NCI-H69 (cell line): ENCODE measurements at regions not wholly inside any gene's neighbourhood (a gene's known extent, or its start where the extent isn't known, plus 50 kb on each side); places are given as distances from the start of the nearest gene placed in this dataset.

Experiments
- DNase-seq: peaks from one replicate; lab custom pipeline; 2025; lab: John Stamatoyannopoulos, UW

DNA sequence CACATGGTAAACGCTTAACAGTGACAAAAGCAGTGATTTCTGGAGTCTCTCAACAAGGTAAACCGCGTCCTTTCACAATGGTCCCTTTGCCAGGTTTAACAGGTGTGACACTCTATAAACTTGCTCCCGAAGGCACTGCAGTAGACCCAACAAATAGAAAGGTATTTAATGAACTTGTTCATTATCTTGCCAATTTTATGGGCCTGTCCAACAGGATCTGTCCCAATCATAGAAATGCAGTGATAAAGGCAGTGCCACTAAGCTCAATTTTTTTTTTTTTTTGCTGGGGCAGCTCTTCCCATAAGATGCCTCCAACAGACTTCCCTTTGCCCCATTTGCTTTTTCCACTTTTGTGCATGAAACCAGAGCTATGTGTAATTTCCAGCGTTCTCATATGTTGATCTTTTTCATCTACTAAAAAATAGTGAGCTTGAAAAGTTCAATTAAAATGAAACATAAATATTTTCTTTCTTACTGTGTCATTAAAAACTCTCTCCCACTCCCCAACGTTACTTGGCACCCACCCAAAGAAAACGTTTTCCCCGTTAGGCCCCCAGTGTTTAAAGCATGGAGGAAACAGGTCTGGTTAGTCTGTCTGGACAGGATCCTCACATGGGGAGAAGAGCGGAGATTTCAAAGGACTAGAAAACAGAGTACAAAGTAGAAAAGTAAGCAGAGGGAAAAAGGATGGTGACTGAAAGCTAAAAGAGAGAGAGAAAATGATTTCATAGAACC, 80.9 kb upstream of the SPATA31D4 start:
- no peak for DNase-seq

DNA sequence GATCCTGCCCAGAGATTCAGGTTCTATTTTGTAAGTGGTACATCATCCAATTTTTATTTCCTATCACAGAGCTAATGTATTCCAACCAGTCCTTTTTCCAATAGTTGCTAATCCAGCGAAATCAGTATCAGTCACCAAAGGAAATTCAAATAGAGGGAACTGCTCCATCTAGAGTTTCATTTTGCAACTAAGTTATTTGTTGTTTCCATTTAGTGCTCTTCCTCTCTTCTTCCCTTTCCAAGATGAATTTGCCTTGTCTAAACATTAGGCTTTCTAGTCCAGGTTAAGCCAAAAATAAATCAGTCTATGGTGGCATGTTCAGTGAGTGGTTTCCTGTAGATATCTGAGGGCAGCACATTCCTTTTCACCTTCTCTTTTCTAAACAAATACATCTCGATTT, 79.8 kb upstream of the SPATA31D4 start:
- DNase-seq = peak; percentile 49

DNA sequence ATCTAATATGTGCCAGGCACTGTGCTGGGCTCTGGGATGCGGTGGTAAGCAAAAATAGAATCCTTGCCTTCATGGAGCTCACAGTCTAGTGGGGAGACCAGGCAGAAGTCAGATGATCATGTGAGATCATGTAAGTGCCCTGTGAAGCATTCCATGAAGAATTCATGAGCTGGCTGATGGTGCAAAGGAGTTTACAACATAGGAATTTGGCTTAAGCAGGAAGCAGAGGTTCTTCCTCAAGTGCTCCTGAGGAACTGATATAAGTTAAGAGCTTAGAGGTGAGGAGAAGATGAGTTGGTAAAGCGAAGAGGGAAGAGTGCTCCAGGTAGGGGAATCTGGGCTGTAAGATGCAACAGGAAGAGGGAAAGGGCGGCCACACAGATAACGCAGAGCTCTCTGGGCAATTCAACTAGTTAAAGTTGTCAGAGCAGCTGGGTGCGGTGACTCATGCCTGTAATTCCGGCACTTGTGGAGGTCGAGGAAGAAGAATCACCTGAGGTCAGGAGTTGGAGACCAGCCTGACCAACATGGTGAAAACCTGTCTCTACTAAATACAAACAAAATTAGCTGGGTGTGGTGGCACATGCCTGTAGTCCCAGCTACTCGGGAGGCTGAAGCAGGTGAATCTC, 78.5 kb upstream of the SPATA31D4 start:
- no peak for DNase-seq

DNA sequence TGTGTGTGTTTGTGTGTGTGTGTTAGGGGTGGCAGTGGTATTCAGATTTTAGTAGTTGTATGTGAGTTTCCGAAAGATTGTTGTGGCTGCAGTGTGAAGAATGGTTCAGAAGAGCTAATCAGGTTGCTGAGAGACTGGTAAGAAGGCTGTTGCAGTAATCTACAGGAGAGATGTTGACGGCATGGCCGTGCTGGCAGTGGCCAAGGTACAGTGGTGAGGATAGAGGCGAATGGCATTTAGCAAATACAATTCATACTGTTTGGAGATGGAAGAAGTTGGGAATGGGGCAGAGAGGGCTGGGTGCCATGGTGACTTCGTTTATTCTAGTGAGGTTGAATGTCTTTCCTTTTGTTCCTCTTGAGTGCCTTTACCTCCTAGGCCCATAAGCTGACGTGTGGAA, 77.5 kb upstream of the SPATA31D4 start:
- DNase-seq = no peak

DNA sequence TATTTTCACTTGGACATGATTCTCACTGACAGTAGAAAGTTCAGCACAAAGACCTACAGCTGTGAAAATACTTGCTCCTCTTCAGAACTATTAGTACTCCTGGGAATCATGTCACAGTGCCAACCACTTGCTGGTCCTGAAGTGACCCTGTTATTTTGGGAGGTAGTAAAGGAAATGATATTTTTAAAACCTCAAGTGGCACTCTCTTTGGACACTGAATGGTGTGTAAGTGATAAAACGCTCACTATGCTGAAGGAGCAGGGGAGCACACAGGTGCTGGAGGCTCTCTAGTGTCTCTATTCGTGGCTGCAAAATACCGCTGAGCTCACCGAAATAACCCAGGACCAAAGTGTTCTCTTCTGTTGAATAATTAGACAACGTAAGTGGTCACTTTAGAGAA, 76.9 kb upstream of the SPATA31D4 start:
- DNase-seq = no peak

DNA sequence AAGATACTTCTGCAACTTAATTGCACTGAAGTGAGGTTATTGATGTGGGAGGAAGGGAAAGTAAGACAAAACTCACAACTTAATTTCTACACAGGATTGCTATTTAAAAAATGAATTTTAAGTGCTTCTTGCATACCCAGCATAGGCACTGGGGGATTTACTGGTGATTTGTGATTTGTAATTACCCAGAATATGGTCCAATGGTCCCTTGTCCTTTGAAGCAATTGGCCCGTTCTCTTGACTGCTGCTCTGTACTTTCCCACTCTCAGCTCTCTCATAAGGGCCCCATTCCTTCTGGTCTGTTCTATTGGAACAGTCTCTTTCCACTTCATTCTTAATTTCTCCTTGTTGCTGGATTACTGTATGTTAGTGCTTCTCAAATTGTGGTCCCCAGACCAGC, 75.4 kb upstream of the SPATA31D4 start:
- DNase-seq = no peak

DNA sequence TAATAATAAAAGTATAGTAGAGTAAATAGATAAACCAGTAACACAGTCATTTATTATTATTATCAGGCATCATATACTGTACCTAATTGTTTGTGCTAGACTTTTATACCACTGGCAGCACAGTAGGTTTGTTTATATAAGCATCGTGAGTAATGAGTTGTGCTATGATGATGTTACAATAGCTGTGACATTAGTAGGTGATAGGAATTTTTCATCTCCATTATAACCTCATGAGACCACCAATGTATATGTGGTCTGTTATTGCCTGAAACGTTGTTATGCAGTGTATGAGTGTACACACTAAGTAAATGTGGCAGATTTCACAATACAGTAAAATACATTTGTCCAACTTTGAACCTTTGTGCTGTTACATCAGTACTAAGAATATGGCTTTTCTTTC, 72.7 kb upstream of the SPATA31D4 start:
- no peak for DNase-seq

DNA sequence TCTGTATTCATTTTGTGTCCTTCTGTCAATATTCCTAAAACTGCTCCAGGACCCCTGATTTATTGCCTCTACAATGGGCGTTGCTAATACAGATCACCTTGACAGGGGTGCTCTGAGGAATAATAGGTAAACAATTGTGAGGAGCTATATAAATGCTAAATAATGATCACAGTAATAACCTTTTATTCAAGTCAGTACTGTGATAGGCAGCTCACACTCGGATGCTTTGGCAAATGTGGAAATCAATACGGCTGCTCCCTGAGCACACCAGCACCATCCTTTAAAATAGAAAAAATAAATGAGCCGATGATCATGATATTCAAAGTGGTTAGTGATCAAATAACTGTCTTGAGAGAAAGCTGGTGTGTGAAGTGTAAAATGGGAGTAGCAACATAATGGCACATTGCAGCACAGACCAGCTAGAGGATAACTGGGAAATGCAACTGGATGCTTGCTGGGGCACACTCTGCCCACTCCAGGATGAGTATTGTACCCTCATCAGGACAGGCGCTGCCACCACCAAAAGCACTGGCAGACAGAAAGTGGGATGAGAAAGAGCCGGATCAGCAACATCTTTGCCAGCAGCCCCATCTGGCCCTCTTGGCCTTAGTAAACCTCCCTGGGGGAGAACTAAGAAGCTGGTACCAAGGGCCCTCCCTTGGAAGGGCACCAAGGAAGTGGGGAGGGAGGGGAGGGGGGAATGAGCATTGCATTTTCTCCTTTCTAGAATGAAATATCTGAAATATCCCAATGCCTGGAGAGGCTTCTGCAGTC, 69.4 kb upstream of the SPATA31D4 start:
- no peak for DNase-seq

DNA sequence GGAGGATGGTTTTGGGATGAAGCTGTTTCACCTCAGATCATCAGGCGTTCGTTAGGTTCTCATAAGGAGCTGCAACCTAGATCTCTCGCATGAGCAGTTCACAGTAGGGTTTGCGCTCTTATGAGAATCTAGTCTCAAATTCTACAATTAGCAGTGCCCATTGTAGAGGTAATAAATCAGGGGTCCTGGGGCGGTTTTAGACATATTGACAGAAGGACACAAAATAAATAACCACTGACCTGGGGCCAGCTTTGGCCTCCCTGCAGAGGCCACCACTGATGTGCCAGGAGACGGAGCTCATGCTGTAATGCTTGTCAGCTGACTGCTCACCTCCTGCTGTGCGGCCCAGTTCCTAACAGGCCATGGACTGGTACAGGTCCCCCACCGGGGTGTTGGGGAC, 67.6 kb upstream of the SPATA31D4 start:
- DNase-seq = peak; percentile 56

DNA sequence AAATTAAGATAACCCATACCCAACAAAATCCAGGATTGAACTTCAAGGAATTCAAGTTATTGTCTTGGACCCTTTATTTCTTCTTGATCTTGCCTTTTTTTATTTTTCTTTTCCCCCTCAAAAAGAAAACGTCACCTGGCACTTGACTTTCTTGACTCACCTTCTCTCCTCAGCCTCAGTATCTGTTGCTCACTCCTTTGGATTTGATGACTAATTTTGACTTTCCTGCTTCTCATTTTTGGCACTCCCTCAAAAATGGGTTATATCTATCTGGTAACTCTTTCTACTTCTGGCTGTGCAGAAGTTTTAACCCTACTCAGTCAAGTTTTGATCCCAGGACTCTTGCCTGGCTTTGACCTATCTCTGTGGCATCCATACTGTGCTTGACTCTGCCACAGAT, 66.6 kb upstream of the SPATA31D4 start:
- DNase-seq = no peak

DNA sequence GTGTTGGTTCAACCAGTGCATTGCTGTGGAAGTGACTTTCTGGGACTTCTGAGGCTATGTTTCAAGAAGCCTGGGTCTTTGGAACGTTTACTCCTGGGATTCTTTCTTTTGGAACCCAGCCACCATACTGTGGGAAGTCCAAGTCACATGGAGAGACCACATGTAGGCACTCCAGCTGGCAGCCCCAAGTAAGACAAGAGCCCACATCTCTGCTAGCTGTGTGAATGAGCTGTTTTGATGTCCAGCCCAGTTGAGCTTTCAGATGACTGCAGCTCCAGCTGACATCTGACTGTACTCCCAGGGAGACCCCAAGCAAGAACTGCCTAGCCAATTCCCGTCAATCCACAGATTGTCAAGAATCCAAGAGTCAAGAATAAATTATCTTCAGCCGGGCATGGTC, 60.1 kb upstream of the SPATA31D4 start:
- DNase-seq = no peak

DNA sequence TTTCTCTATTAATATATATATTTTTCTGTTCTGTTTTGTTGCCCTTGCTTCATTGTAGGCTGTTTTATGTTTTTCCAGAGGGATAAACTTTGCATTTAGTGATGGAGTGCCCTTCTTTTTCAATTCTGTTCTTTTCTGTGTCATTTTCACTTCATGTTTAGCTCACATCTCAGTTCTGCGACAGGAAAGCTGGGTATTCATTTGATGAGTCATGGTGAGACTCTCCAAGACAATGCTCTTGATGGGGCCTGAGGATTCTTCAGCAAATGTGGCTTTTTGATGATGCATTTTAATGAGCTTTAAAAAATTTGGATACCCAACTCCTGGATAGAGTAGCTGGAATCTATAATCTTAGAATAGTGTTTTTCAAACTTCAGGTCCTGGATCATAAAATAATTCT, 56.5 kb upstream of the SPATA31D4 start:
- no peak for DNase-seq

DNA sequence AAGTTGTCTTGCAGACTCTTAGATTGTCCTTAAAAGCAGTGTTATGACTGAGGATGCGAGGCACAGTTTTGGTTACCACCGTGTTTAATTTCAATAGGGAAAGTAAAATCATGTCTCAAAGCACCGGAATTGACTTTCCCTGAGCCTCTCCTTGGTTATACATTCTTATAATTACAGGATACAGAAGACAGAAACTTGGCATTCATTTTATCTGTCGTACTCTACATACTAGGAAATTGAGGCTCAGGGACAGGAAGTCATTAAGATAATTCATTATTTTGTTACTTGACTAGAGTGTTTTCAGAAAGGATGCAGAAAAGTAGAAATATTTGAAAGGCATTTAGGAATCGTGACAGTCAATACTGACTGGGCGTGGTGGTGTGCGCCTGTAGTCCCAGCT, 54.0 kb upstream of the SPATA31D4 start:
- no peak for DNase-seq

DNA sequence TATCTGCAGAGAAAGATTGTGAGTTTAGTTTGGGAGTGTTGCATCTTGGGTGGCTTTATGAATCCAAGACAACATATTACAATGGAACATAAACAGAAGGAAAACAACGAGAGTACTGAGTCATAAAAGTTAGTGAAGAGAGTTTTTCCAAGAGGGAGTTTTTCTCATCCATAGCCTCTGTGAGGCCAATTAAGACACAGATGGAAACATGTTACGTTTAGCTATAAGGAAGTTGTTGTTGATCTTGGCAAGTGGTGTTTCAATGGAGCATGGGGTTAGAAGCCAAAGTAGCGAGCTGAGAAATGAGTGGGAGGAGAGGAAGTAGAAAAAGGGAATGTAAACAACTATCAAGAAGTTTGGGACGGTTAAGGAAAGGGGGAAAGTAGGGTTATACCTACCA, 53.3 kb upstream of the SPATA31D4 start:
- DNase-seq = peak; percentile 12

DNA sequence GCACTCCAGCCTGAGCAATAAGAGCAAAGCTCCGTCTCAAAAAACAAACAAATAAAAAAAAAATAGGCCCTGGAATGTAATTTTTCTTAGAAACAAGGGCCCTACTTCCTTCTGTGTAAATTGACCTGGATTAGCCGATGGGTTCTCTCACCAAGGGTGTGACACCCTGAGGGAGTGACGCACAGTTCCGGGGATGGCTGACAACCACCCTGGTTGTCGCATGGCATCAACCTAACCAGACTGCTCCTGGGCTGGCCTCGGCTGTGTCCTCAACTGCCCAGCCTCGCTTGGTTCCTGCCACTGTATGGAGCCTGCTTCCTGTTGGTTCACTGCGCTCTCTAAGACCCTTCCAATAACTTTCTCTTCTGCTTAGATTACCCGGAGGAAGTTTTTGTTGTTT, 51.2 kb upstream of the SPATA31D4 start:
- DNase-seq = no peak
